Neutrophil (primary cell): ENCODE measurements at regions not wholly inside any gene's neighbourhood (a gene's known extent, or its start where the extent isn't known, plus 50 kb on each side); places are given as distances from the start of the nearest gene placed in this dataset.

Experiments used
- H3K27ac ChIP-seq: fragments of 200-600 bp; sonication (generic); 2 replicates; pipeline ENCODE4 v1.5.1; 2016; ENCODE audit warnings: mild to moderate bottlenecking, moderate library complexity
- H3K27me3 ChIP-seq: fragments of 200-600 bp; sonication (generic); 2 replicates; pipeline ENCODE4 v1.6.0; 2016; ENCODE audit warnings: mild to moderate bottlenecking
- H3K36me3 ChIP-seq: fragments of 200-600 bp; sonication (generic); 2 replicates; pipeline ENCODE4 v1.5.1; 2017
- H3K4me1 ChIP-seq, 2 experiments: fragments of 200-600 bp in 1 of 2; sonication (generic) in 1 of 2; 1 replicate in 1 of 2; 2 replicates in 1 of 2; pipeline versions ENCODE4 v1.5.1 to v1.6.1; 2013 to 2016; ENCODE audit warnings: low read depth in 1 of 2, low read length in 1 of 2, mild to moderate bottlenecking in 1 of 2, moderate library complexity in 1 of 2; ENCODE audit not compliant: control insufficient read depth in 1 of 2, insufficient read depth in 1 of 2
- H3K4me3 ChIP-seq, 2 experiments: fragments of 200-600 bp in 1 of 2; sonication (generic) in 1 of 2; 1 replicate in 1 of 2; 2 replicates in 1 of 2; pipeline ENCODE4 v1.5.1; 2013 to 2016; ENCODE audit warnings: low read depth in 1 of 2, low read length in 1 of 2, mild to moderate bottlenecking in 1 of 2, moderate library complexity in 1 of 2
- H3K9me3 ChIP-seq: fragments of 200-600 bp; sonication (generic); 2 replicates; pipeline ENCODE4 v1.5.1; 2016
- CTCF ChIP-seq: fragments of 200-600 bp; sonication (generic); IDR thresholded peaks from 2 replicates; pipeline ENCODE4 v1.5.1; 2016; ENCODE audit warnings: antibody characterized with exemption

GRCh38 chr2:18373081-18373480, 187.4 kb downstream of the RDH14 start:
- no peaks in the 10 kb centered on the region for H3K36me3 ChIP-seq

GRCh38 chr2:18372641-18373040, 187.8 kb downstream of the RDH14 start:
- Histone ChIP-seq H3K4me1 (no peaks in the 10 kb centered on the region), H3K9me3 (no peaks in the 10 kb centered on the region), H3K27ac (no peak overlapping the region), H3K36me3 (no peaks in the 10 kb centered on the region), H3K4me3 (no peak overlapping the region), H3K27me3 (no peaks in the 10 kb centered on the region)
- no peak for TF ChIP-seq CTCF

More at GRCh38 chr2:18373081-18373480, 187.4 kb downstream of the RDH14 start:
- no peaks in the 10 kb centered on the region for H3K9me3 ChIP-seq
- no peak for TF ChIP-seq CTCF
- no peak overlapping the region for H3K4me3 ChIP-seq
- H3K27me3 ChIP-seq: no peaks in the 10 kb centered on the region
- H3K4me1 ChIP-seq: no peaks in the 10 kb centered on the region
- no peak overlapping the region for H3K27ac ChIP-seq

- no peak overlapping the region for H3K27ac ChIP-seq
- H3K27me3 ChIP-seq: no peaks in the 10 kb centered on the region
- H3K4me1 ChIP-seq: no peaks in the 10 kb centered on the region
- H3K36me3 ChIP-seq: no peaks in the 10 kb centered on the region
- no peak for TF ChIP-seq CTCF
- no peak overlapping the region for H3K4me3 ChIP-seq
- H3K9me3 ChIP-seq: no peaks in the 10 kb centered on the region
These were observed 190.7 kb downstream of the RDH14 start for GRCh38 chr2:18369760-18370159.

GRCh38 chr2:18368008-18368407, 192.4 kb downstream of the RDH14 start:
- Histone ChIP-seq H3K27ac (no peak overlapping the region), H3K27me3 (no peaks in the 10 kb centered on the region), H3K9me3 (no peaks in the 10 kb centered on the region), H3K4me1 (no peaks in the 10 kb centered on the region), H3K36me3 (no peaks in the 10 kb centered on the region), H3K4me3 (no peak overlapping the region)
- TF ChIP-seq CTCF: no peak

- TF ChIP-seq CTCF: no peak
- H3K4me3 ChIP-seq: no peak overlapping the region
- no peaks in the 10 kb centered on the region for H3K9me3 ChIP-seq
- H3K4me1 ChIP-seq: no peaks in the 10 kb centered on the region
- H3K36me3 ChIP-seq: no peaks in the 10 kb centered on the region
- H3K27me3 ChIP-seq: no peaks in the 10 kb centered on the region
- no peak overlapping the region for H3K27ac ChIP-seq
These were observed 195.1 kb downstream of the RDH14 start for GRCh38 chr2:18365342-18365741.

GRCh38 chr2:18363348-18363747, 197.1 kb downstream of the RDH14 start:
- Histone ChIP-seq H3K4me3 (no peak overlapping the region), H3K27ac (no peak overlapping the region), H3K36me3 (no peaks in the 10 kb centered on the region), H3K9me3 (no peaks in the 10 kb centered on the region), H3K4me1 (no peaks in the 10 kb centered on the region), H3K27me3 (no peaks in the 10 kb centered on the region)
- TF ChIP-seq CTCF: no peak
